ENCODE measurements at regions not wholly inside any gene's neighbourhood (a gene's known extent, or its start where the extent isn't known, plus 50 kb on each side); places are given as distances from the start of the nearest gene placed in this dataset.

DNA sequence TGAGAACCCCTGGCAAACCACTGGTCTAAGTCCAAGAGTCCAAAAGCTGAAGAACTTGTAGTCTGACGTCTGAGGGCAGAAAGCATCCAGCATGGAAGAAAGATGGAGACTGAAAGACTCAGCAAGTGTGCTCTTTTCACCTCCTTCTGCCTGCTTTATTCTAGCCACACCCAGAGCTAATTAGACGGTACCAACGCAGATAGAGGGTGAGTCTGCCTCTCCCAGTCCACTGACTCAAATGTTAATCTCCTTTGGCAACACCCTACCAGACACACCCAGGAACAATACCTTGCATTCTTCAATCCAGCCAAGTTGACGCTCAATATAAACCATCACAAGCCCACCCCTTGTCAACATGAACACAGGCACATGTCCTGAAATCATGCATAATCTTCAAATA lies 155.1 kb downstream of the CCDC59 start:
- TF ChIP-seq, protein P1, sequence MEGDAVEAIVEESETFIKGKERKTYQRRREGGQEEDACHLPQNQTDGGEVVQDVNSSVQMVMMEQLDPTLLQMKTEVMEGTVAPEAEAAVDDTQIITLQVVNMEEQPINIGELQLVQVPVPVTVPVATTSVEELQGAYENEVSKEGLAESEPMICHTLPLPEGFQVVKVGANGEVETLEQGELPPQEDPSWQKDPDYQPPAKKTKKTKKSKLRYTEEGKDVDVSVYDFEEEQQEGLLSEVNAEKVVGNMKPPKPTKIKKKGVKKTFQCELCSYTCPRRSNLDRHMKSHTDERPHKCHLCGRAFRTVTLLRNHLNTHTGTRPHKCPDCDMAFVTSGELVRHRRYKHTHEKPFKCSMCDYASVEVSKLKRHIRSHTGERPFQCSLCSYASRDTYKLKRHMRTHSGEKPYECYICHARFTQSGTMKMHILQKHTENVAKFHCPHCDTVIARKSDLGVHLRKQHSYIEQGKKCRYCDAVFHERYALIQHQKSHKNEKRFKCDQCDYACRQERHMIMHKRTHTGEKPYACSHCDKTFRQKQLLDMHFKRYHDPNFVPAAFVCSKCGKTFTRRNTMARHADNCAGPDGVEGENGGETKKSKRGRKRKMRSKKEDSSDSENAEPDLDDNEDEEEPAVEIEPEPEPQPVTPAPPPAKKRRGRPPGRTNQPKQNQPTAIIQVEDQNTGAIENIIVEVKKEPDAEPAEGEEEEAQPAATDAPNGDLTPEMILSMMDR (IDR thresholded peaks at IDR 0.05) = no peak
- TF ChIP-seq POLR2A (IDR thresholded peaks at IDR 0.05) = no peak

All from Peyer's patch (tissue), 4 donors.